Gastroesophageal sphincter (tissue), 4 donors: ENCODE measurements at regions not wholly inside any gene's neighbourhood (a gene's known extent, or its start where the extent isn't known, plus 50 kb on each side); places are given as distances from the start of the nearest gene placed in this dataset.

ENCODE experiments used
- ATAC-seq: fragments of 150-250 bp; one replicate; pipeline ENCODE4 v1.9.1; 2016; ENCODE audit warnings: mild to moderate bottlenecking, moderate library complexity
- H3K27ac ChIP-seq, 4 donors: fragments of 200-600 bp; sonication (generic) in 3 of 4; 1 replicate in 3 of 4; 2 replicates in 1 of 4; pipeline ENCODE4 v1.5.1; 2016 to 2019
- H3K27me3 ChIP-seq: fragments of 200-600 bp; sonication (generic); one replicate; pipeline ENCODE4 v1.5.1; 2019
- H3K36me3 ChIP-seq, 2 donors: fragments of 200-600 bp; sonication (generic); one replicate each; pipeline ENCODE4 v1.5.1; 2019; ENCODE audit warnings: control low read depth in 1 of 2
- H3K4me1 ChIP-seq, 3 donors: fragments of 200-600 bp; sonication (generic); 1 replicate in 2 of 3; 2 replicates in 1 of 3; pipeline ENCODE4 v1.5.1; 2016 to 2019; ENCODE audit warnings: control low read depth in 2 of 3
- H3K4me3 ChIP-seq, 2 donors: fragments of 200-600 bp; sonication (generic); one replicate each; pipeline ENCODE4 v1.5.1; 2019; ENCODE audit warnings: mild to moderate bottlenecking in 1 of 2, moderate library complexity in 1 of 2
- H3K9me3 ChIP-seq, 3 donors: fragments of 200-600 bp; sonication (generic); one replicate each; pipeline ENCODE4 v1.5.1; 2017 to 2019; ENCODE audit warnings: control low read depth in 2 of 3
- CTCF ChIP-seq, 4 experiments: fragments of 200-600 bp in 2 of 4; fragments of 450-650 bp in 2 of 4; sonication (generic) in 1 of 4; IDR thresholded peaks; one replicate each; pipeline ENCODE4 v1.5.1; 2017 to 2019; ENCODE audit warnings: antibody characterized with exemption in 4 of 4, mild to moderate bottlenecking in 2 of 4, moderate library complexity in 2 of 4
- EP300 ChIP-seq: sonication (generic); formaldehyde crosslinking; IDR thresholded peaks from one replicate; pipeline ENCODE4 v1.6.1; 2017; ENCODE audit warnings: antibody characterized with exemption, mild to moderate bottlenecking
- POLR2A ChIP-seq, 2 donors: fragments of 450-650 bp; IDR thresholded peaks; one replicate each; pipeline ENCODE4 v1.6.1; 2017; ENCODE audit warnings: antibody characterized with exemption in 2 of 2, mild to moderate bottlenecking in 2 of 2, moderate library complexity in 1 of 2
- POLR2AphosphoS5 ChIP-seq: sonication (generic); formaldehyde crosslinking; IDR thresholded peaks from one replicate; pipeline ENCODE4 v1.6.1; 2017; ENCODE audit warnings: antibody characterized with exemption
- WGBS, 2 donors: methylation state at CpG; one replicate each; pipeline ENCODE4 v1.1.5; 2018; ENCODE audit warnings: low coverage in 1 of 2; 5-methylcytosine and 5-hydroxymethylcytosine counted together

GRCh38 chr3:16834214-16834613, 50.5 kb upstream of the PLCL2 start:
- peaks cover 0 to 3% (median 0%) of the 10 kb centered on the region in 3 donors for H3K4me1 ChIP-seq
- no peaks in the 10 kb centered on the region for H3K36me3 ChIP-seq
- TF ChIP-seq CTCF (IDR thresholded peaks at IDR 0.05) (no peak), EP300 (no peak), POLR2AphosphoS5 (no peak)
- H3K27me3 ChIP-seq: no peaks in the 10 kb centered on the region
- H3K4me3 ChIP-seq: no peak overlapping the region
- WGBS, 2 donors: 68 to 90% methylated on average over 4 of the region's 4 CpGs
- ATAC-seq: no peak
- H3K27ac ChIP-seq: no peak overlapping the region
- H3K9me3 ChIP-seq: no peaks in the 10 kb centered on the region

- TF ChIP-seq EP300 (no peak), POLR2AphosphoS5 (no peak), CTCF (IDR thresholded peaks at IDR 0.05) (no peak), POLR2A (IDR thresholded peaks at IDR 0.05) (no peak)
- WGBS, 2 donors: 100% methylated on average over 2 of the region's 2 CpGs; no CpG with 5 or more reads in 1 of the 2 donors
- Histone ChIP-seq H3K27ac (no peak overlapping the region), H3K9me3 (no peaks in the 10 kb centered on the region), H3K4me1 (peaks cover 0 to 3% (median 0%) of the 10 kb centered on the region in 3 donors), H3K27me3 (no peaks in the 10 kb centered on the region), H3K36me3 (no peaks in the 10 kb centered on the region), H3K4me3 (no peak overlapping the region)
- ATAC-seq: no peak
These were observed 50.0 kb upstream of the PLCL2 start for GRCh38 chr3:16834753-16835152.
